ENCODE measurements at regions not wholly inside any gene's neighbourhood (a gene's known extent, or its start where the extent isn't known, plus 50 kb on each side); places are given as distances from the start of the nearest gene placed in this dataset.

- TF ChIP-seq CTCF (IDR thresholded peaks at IDR 0.05; ENCODE audit: low read depth, low read length): no peak
- TF ChIP-seq EZH2phosphoT487 (IDR thresholded peaks at IDR 0.05; ENCODE audit: low read depth): no peak
These were observed 220.9 kb downstream of the FOXG1 start for GRCh38 chr14:28987516-28987915.

Measured in OCI-LY3 (cell line).